GM12892 (cell line): ENCODE measurements at regions not wholly inside any gene's neighbourhood (a gene's known extent, or its start where the extent isn't known, plus 50 kb on each side); places are given as distances from the start of the nearest gene placed in this dataset.
"Not testable (repeated sequence)": the region's sequence is repeated elsewhere in the genome, so short reads cannot be mapped to it uniquely, and the experiment has no call there.

Experiments
- POLR2A ChIP-seq: IDR thresholded peaks from 2 replicates; pipeline ENCODE4 v1.6.1; 2011; ENCODE audit warnings: low read depth, low read length, control low read depth
- POLR2AphosphoS5 ChIP-seq: IDR thresholded peaks from 2 replicates; pipeline ENCODE4 v1.6.1; 2011; ENCODE audit warnings: low read depth, low read length, control low read depth

- not testable (repeated sequence) for TF ChIP-seq POLR2AphosphoS5, POLR2A
These were observed 286.5 kb downstream of the RPIA start for GRCh38 chr2:88978011-88978410.
